ENCODE measurements at regions not wholly inside any gene's neighbourhood (a gene's known extent, or its start where the extent isn't known, plus 50 kb on each side); places are given as distances from the start of the nearest gene placed in this dataset.
"Not testable (repeated sequence)": the region's sequence is repeated elsewhere in the genome, so short reads cannot be mapped to it uniquely, and the experiment has no call there.

GRCh38 chr2:84040281-84040680 lies 418.8 kb downstream of the SUCLG1 start:
- DNase-seq, result no peak

- DNase-seq, result no peak
Observed at GRCh38 chr2:84038866-84039265, 420.2 kb downstream of the SUCLG1 start.

- no peak for DNase-seq
Observed at GRCh38 chr2:84033347-84033974, 425.6 kb downstream of the SUCLG1 start.

- no peak for DNase-seq
Observed at GRCh38 chr2:84031312-84032050, 427.6 kb downstream of the SUCLG1 start.

GRCh38 chr2:84029903-84030575 lies 429.0 kb downstream of the SUCLG1 start:
- DNase-seq, result no peak

GRCh38 chr2:84026818-84027217 lies 432.3 kb downstream of the SUCLG1 start:
- no peak for DNase-seq

GRCh38 chr2:84022810-84023431 lies 436.2 kb downstream of the SUCLG1 start:
- DNase-seq, result peak; percentile 59 to 65 (median 62)

GRCh38 chr2:84017010-84017409 lies 442.1 kb downstream of the SUCLG1 start:
- no peak for DNase-seq

- DNase-seq, result no peak
Observed at GRCh38 chr2:84016183-84016582, 442.9 kb downstream of the SUCLG1 start.

GRCh38 chr2:83997889-83998288 lies 461.2 kb downstream of the SUCLG1 start:
- DNase-seq, result no peak

- DNase-seq, result no peak
Observed at GRCh38 chr2:83994633-83995179, 464.4 kb downstream of the SUCLG1 start.

- DNase-seq, result no peak
Observed at GRCh38 chr2:83993873-83994632, 465.0 kb downstream of the SUCLG1 start.

- no peak for DNase-seq
Observed at GRCh38 chr2:83991992-83992391, 467.1 kb downstream of the SUCLG1 start.

- no peak for DNase-seq
Observed at GRCh38 chr2:83990636-83991035, 468.4 kb downstream of the SUCLG1 start.

GRCh38 chr2:83976628-83977027 lies 482.5 kb downstream of the SUCLG1 start:
- not testable (repeated sequence) for DNase-seq

GRCh38 chr2:83972128-83972527 lies 487.0 kb downstream of the SUCLG1 start:
- no peak for DNase-seq

GRCh38 chr2:83971547-83971946 lies 487.5 kb downstream of the SUCLG1 start:
- no peak for DNase-seq

GRCh38 chr2:83970217-83970929 lies 488.7 kb downstream of the SUCLG1 start:
- DNase-seq, result no peak

- no peak for DNase-seq
Observed at GRCh38 chr2:83969085-83969484, 490.0 kb downstream of the SUCLG1 start.

GRCh38 chr2:83967854-83968253 lies 491.2 kb downstream of the SUCLG1 start:
- DNase-seq, result no peak

GRCh38 chr2:83966946-83967345 lies 492.1 kb downstream of the SUCLG1 start:
- DNase-seq, result not testable (repeated sequence)

GRCh38 chr2:83961512-83961911 lies 497.6 kb downstream of the SUCLG1 start:
- no peak for DNase-seq
